ENCODE measurements at regions not wholly inside any gene's neighbourhood (a gene's known extent, or its start where the extent isn't known, plus 50 kb on each side); places are given as distances from the start of the nearest gene placed in this dataset.

GRCh38 chr5:30908356-30908755 lies 285.1 kb upstream of the CDH6 start:
- Histone ChIP-seq H3K4me3 (replicated peaks; ENCODE audit: insufficient read depth, low read length) (no peak overlapping the region), H3K27me3 (ENCODE audit: insufficient read depth, poor library complexity, severe bottlenecking) (no peaks in the 10 kb centered on the region), H3K27ac (replicated peaks) (no peak overlapping the region)
- TF ChIP-seq POLR2AphosphoS5 (IDR thresholded peaks at IDR 0.05; ENCODE audit: low read depth) (no peak), REST (IDR thresholded peaks at IDR 0.05; ENCODE audit: insufficient replicate concordance, low read depth) (no peak), GABPA (IDR thresholded peaks at IDR 0.05; ENCODE audit: low read depth) (no peak), SPI1 (IDR thresholded peaks at IDR 0.05; ENCODE audit: borderline replicate concordance, low read depth) (no peak), CTCF (IDR thresholded peaks at IDR 0.05; ENCODE audit: insufficient read depth, low read length) (no peak)
- DNase-seq (ENCODE audit: low read depth in 1 of 2, low spot score in 1 of 2), result no peak

- no peak overlapping the region for H3K27ac ChIP-seq (replicated peaks)
- no peak for DNase-seq (ENCODE audit: low read depth in 1 of 2, low spot score in 1 of 2)
- TF ChIP-seq CTCF (IDR thresholded peaks at IDR 0.05; ENCODE audit: insufficient read depth, low read length) (no peak), REST (IDR thresholded peaks at IDR 0.05; ENCODE audit: insufficient replicate concordance, low read depth) (no peak), SPI1 (IDR thresholded peaks at IDR 0.05; ENCODE audit: borderline replicate concordance, low read depth) (no peak), GABPA (IDR thresholded peaks at IDR 0.05; ENCODE audit: low read depth) (no peak), POLR2AphosphoS5 (IDR thresholded peaks at IDR 0.05; ENCODE audit: low read depth) (no peak)
- H3K4me3 ChIP-seq (replicated peaks; ENCODE audit: insufficient read depth, low read length), result no peak overlapping the region
- no peaks in the 10 kb centered on the region for H3K27me3 ChIP-seq (ENCODE audit: insufficient read depth, poor library complexity, severe bottlenecking)
Observed at GRCh38 chr5:30900367-30900766, 293.1 kb upstream of the CDH6 start.

GRCh38 chr5:30894811-30895210 lies 298.7 kb upstream of the CDH6 start:
- DNase-seq (ENCODE audit: low read depth in 1 of 2, low spot score in 1 of 2), result no peak
- H3K4me3 ChIP-seq (replicated peaks; ENCODE audit: insufficient read depth, low read length), result no peak overlapping the region

More at GRCh38 chr5:30894811-30895210, 298.7 kb upstream of the CDH6 start:
- Histone ChIP-seq H3K27ac (replicated peaks) (no peak overlapping the region), H3K27me3 (ENCODE audit: insufficient read depth, poor library complexity, severe bottlenecking) (no peaks in the 10 kb centered on the region)
- TF ChIP-seq GABPA (IDR thresholded peaks at IDR 0.05; ENCODE audit: low read depth) (no peak), SPI1 (IDR thresholded peaks at IDR 0.05; ENCODE audit: borderline replicate concordance, low read depth) (no peak), REST (IDR thresholded peaks at IDR 0.05; ENCODE audit: insufficient replicate concordance, low read depth) (no peak), POLR2AphosphoS5 (IDR thresholded peaks at IDR 0.05; ENCODE audit: low read depth) (no peak), CTCF (IDR thresholded peaks at IDR 0.05; ENCODE audit: insufficient read depth, low read length) (no peak)

All from HL-60 (cell line).